ENCODE measurements at regions not wholly inside any gene's neighbourhood (a gene's known extent, or its start where the extent isn't known, plus 50 kb on each side); places are given as distances from the start of the nearest gene placed in this dataset.
A peak's percentile ranks its signal among the peaks of the same experiment; 100 is the strongest.

- no peaks in the 10 kb centered on the region for H3K27me3 Mint-ChIP-seq (ENCODE audit: low read depth in 3 of 3)
- whole genome bisulfite sequencing (ENCODE audit: insufficient coverage): no CpG with 5 or more reads among the region's 1 CpG
- Histone ChIP-seq H3K4me3 (replicated peaks in 1 of 3; ENCODE audit: low read depth in 2 of 3, low read length in 3 of 3) (no peak overlapping the region), H3K4me2 (replicated peaks; ENCODE audit: extremely low read depth, low read length, poor library complexity, severe bottlenecking) (no peak overlapping the region), H3K9ac (ENCODE audit: insufficient read depth, low read length, poor library complexity, severe bottlenecking) (no peak overlapping the region), H3K27ac (ENCODE audit: low read depth in 1 of 2, low read length in 2 of 2) (no peak overlapping the region), H4K20me1 (ENCODE audit: insufficient read depth, low read length) (no peaks in the 10 kb centered on the region), H2AFZ (ENCODE audit: insufficient read depth, low read depth, low read length, poor library complexity, severe bottlenecking) (no peak overlapping the region), H3K4me1 (ENCODE audit: control insufficient read depth in 1 of 2, insufficient read depth in 2 of 2, low read length in 2 of 2) (no peaks in the 10 kb centered on the region), H3K27me3 (ENCODE audit: control insufficient read depth in 2 of 2, insufficient read depth in 2 of 2, low read length in 2 of 2) (no peaks in the 10 kb centered on the region), H3K79me2 (ENCODE audit: insufficient read depth, low read length) (no peaks in the 10 kb centered on the region), H3K9me3 (replicated peaks in 1 of 2; ENCODE audit: control insufficient read depth in 1 of 2, insufficient read depth in 1 of 2, low read length in 2 of 2) (peaks cover 8 to 14% of the 10 kb centered on the region in 2 donors), H3K36me3 (replicated peaks in 1 of 2; ENCODE audit: control insufficient read depth in 1 of 2, insufficient read depth in 2 of 2, low read length in 2 of 2) (no peaks in the 10 kb centered on the region)
- no peak overlapping the region for H3K27ac Mint-ChIP-seq
- DNase-seq: no peak
- intact Hi-C loops (cut with micrococcal nuclease): no loop called here
- no peak overlapping the region for H3K4me3 Mint-ChIP-seq
- H3K9me3 Mint-ChIP-seq: peaks cover 0 to 18% (median 9%) of the 10 kb centered on the region in 7 donors
- no peaks in the 10 kb centered on the region for H3K36me3 Mint-ChIP-seq
- TF ChIP-seq CTCF (IDR thresholded peaks at IDR 0.05): no peak
- H3K4me1 Mint-ChIP-seq: no peaks in the 10 kb centered on the region
These were observed 211.6 kb downstream of the OSR1 start for GRCh38 chr2:19146867-19147266.

- Mint-ChIP-seq H3K27me3 (ENCODE audit: low read depth in 3 of 3) (no peaks in the 10 kb centered on the region), H3K4me3 (no peak overlapping the region), H3K9me3 (peaks cover 0 to 5% (median 2%) of the 10 kb centered on the region in 7 donors), H3K27ac (peak overlapping the region in 1 of 7 donors; percentile 19), H3K4me1 (no peaks in the 10 kb centered on the region), H3K36me3 (no peaks in the 10 kb centered on the region)
- Histone ChIP-seq H3K36me3 (replicated peaks in 1 of 2; ENCODE audit: control insufficient read depth in 1 of 2, insufficient read depth in 2 of 2, low read length in 2 of 2) (no peaks in the 10 kb centered on the region), H3K9me3 (replicated peaks in 1 of 2; ENCODE audit: control insufficient read depth in 1 of 2, insufficient read depth in 1 of 2, low read length in 2 of 2) (no peaks in the 10 kb centered on the region), H3K4me2 (replicated peaks; ENCODE audit: extremely low read depth, low read length, poor library complexity, severe bottlenecking) (no peak overlapping the region), H4K20me1 (ENCODE audit: insufficient read depth, low read length) (no peaks in the 10 kb centered on the region), H3K27me3 (ENCODE audit: control insufficient read depth in 2 of 2, insufficient read depth in 2 of 2, low read length in 2 of 2) (no peaks in the 10 kb centered on the region), H3K79me2 (ENCODE audit: insufficient read depth, low read length) (no peaks in the 10 kb centered on the region), H3K4me3 (replicated peaks in 1 of 3; ENCODE audit: low read depth in 2 of 3, low read length in 3 of 3) (no peak overlapping the region), H2AFZ (ENCODE audit: insufficient read depth, low read depth, low read length, poor library complexity, severe bottlenecking) (no peak overlapping the region), H3K27ac (ENCODE audit: low read depth in 1 of 2, low read length in 2 of 2) (no peak overlapping the region), H3K4me1 (ENCODE audit: control insufficient read depth in 1 of 2, insufficient read depth in 2 of 2, low read length in 2 of 2) (no peaks in the 10 kb centered on the region), H3K9ac (ENCODE audit: insufficient read depth, low read length, poor library complexity, severe bottlenecking) (no peak overlapping the region)
- no peak for DNase-seq
- 92% methylated on average over 5 of the region's 5 CpGs for WGBS (ENCODE audit: insufficient coverage)
- intact Hi-C loops (cut with micrococcal nuclease): no loop called here
- TF ChIP-seq CTCF (IDR thresholded peaks at IDR 0.05): no peak
These were observed 217.0 kb downstream of the OSR1 start for GRCh38 chr2:19141234-19142004.

Data from CD14-positive monocyte (primary cell).